ENCODE measurements at regions not wholly inside any gene's neighbourhood (a gene's known extent, or its start where the extent isn't known, plus 50 kb on each side); places are given as distances from the start of the nearest gene placed in this dataset.

- DNase-seq (ENCODE audit: low spot score): no peak
These were observed 364.5 kb upstream of the MAD2L1 start for GRCh38 chr4:120431180-120431579.

- no peak for DNase-seq (ENCODE audit: low spot score)
These were observed 351.5 kb upstream of the MAD2L1 start for GRCh38 chr4:120418146-120418545.

GRCh38 chr4:120415896-120416295 is 349.2 kb upstream of the MAD2L1 start:
- no peak for DNase-seq (ENCODE audit: low spot score)

GRCh38 chr4:120406960-120407359 is 340.3 kb upstream of the MAD2L1 start:
- no peak for DNase-seq (ENCODE audit: low spot score)

GRCh38 chr4:120403296-120403695 is 336.6 kb upstream of the MAD2L1 start:
- DNase-seq (ENCODE audit: low spot score): no peak

- no peak for DNase-seq (ENCODE audit: low spot score)
These were observed 333.8 kb upstream of the MAD2L1 start for GRCh38 chr4:120400441-120400840.

GRCh38 chr4:120399826-120400225 is 333.2 kb upstream of the MAD2L1 start:
- no peak for DNase-seq (ENCODE audit: low spot score)

GRCh38 chr4:120395746-120396145 is 329.1 kb upstream of the MAD2L1 start:
- DNase-seq (ENCODE audit: low spot score): no peak

GRCh38 chr4:120355881-120356280 is 289.2 kb upstream of the MAD2L1 start:
- DNase-seq (ENCODE audit: low spot score): no peak

- no peak for DNase-seq (ENCODE audit: low spot score)
These were observed 287.7 kb upstream of the MAD2L1 start for GRCh38 chr4:120354381-120354780.

GRCh38 chr4:120353235-120353634 is 286.6 kb upstream of the MAD2L1 start:
- no peak for DNase-seq (ENCODE audit: low spot score)

- no peak for DNase-seq (ENCODE audit: low spot score)
These were observed 286.1 kb upstream of the MAD2L1 start for GRCh38 chr4:120352739-120353138.

- no peak for DNase-seq (ENCODE audit: low spot score)
These were observed 282.3 kb upstream of the MAD2L1 start for GRCh38 chr4:120348948-120349347.

GRCh38 chr4:120348521-120348920 is 281.9 kb upstream of the MAD2L1 start:
- DNase-seq (ENCODE audit: low spot score): no peak

- no peak for DNase-seq (ENCODE audit: low spot score)
These were observed 265.1 kb upstream of the MAD2L1 start for GRCh38 chr4:120331486-120332370.

GRCh38 chr4:120329386-120329785 is 262.7 kb upstream of the MAD2L1 start:
- no peak for DNase-seq (ENCODE audit: low spot score)

GRCh38 chr4:120327276-120327675 is 260.6 kb upstream of the MAD2L1 start:
- DNase-seq (ENCODE audit: low spot score): no peak

GRCh38 chr4:120319046-120319767 is 252.6 kb upstream of the MAD2L1 start:
- DNase-seq (ENCODE audit: low spot score): no peak

GRCh38 chr4:120318196-120318846 is 251.7 kb upstream of the MAD2L1 start:
- DNase-seq (ENCODE audit: low spot score): no peak

- no peak for DNase-seq (ENCODE audit: low spot score)
These were observed 251.1 kb upstream of the MAD2L1 start for GRCh38 chr4:120317713-120318112.

- DNase-seq (ENCODE audit: low spot score): no peak
These were observed 249.8 kb upstream of the MAD2L1 start for GRCh38 chr4:120316416-120316815.

- DNase-seq (ENCODE audit: low spot score): no peak
These were observed 248.3 kb upstream of the MAD2L1 start for GRCh38 chr4:120314969-120315368.

GRCh38 chr4:120304801-120305200 is 238.2 kb upstream of the MAD2L1 start:
- DNase-seq (ENCODE audit: low spot score): no peak

Measured in kidney capillary endothelial cell (primary cell).